ENCODE measurements at regions not wholly inside any gene's neighbourhood (a gene's known extent, or its start where the extent isn't known, plus 50 kb on each side); places are given as distances from the start of the nearest gene placed in this dataset.

GRCh38 chr3:64871834-64872249 lies 184.0 kb upstream of the ADAMTS9 start:
- TF ChIP-seq SPI1 (IDR thresholded peaks at IDR 0.05; ENCODE audit: borderline replicate concordance, low read depth): no peak
- TF ChIP-seq REST (IDR thresholded peaks at IDR 0.05; ENCODE audit: insufficient replicate concordance, low read depth): no peak
- TF ChIP-seq CTCF (IDR thresholded peaks at IDR 0.05; ENCODE audit: insufficient read depth, low read length): no peak
- TF ChIP-seq GABPA (IDR thresholded peaks at IDR 0.05; ENCODE audit: low read depth): no peak
- TF ChIP-seq POLR2AphosphoS5 (IDR thresholded peaks at IDR 0.05; ENCODE audit: low read depth): no peak
- no peak for DNase-seq (ENCODE audit: low read depth in 1 of 2, low spot score in 1 of 2)
- Histone ChIP-seq H3K27me3 (ENCODE audit: insufficient read depth, poor library complexity, severe bottlenecking) (no peaks in the 10 kb centered on the region), H3K4me3 (replicated peaks; ENCODE audit: insufficient read depth, low read length) (no peak overlapping the region), H3K27ac (replicated peaks) (no peak overlapping the region)

GRCh38 chr3:64870876-64871646 lies 183.3 kb upstream of the ADAMTS9 start:
- TF ChIP-seq REST (IDR thresholded peaks at IDR 0.05; ENCODE audit: insufficient replicate concordance, low read depth) (no peak), CTCF (IDR thresholded peaks at IDR 0.05; ENCODE audit: insufficient read depth, low read length) (no peak), GABPA (IDR thresholded peaks at IDR 0.05; ENCODE audit: low read depth) (no peak), SPI1 (IDR thresholded peaks at IDR 0.05; ENCODE audit: borderline replicate concordance, low read depth) (no peak), POLR2AphosphoS5 (IDR thresholded peaks at IDR 0.05; ENCODE audit: low read depth) (no peak)
- DNase-seq (ENCODE audit: low read depth in 1 of 2, low spot score in 1 of 2): no peak
- Histone ChIP-seq H3K27ac (replicated peaks) (no peak overlapping the region), H3K4me3 (replicated peaks; ENCODE audit: insufficient read depth, low read length) (no peak overlapping the region), H3K27me3 (ENCODE audit: insufficient read depth, poor library complexity, severe bottlenecking) (no peaks in the 10 kb centered on the region)

GRCh38 chr3:64867224-64867623 lies 179.4 kb upstream of the ADAMTS9 start:
- Histone ChIP-seq H3K27ac (replicated peaks) (no peak overlapping the region), H3K27me3 (ENCODE audit: insufficient read depth, poor library complexity, severe bottlenecking) (no peaks in the 10 kb centered on the region), H3K4me3 (replicated peaks; ENCODE audit: insufficient read depth, low read length) (no peak overlapping the region)
- no peak for TF ChIP-seq SPI1 (IDR thresholded peaks at IDR 0.05; ENCODE audit: borderline replicate concordance, low read depth)
- TF ChIP-seq POLR2AphosphoS5 (IDR thresholded peaks at IDR 0.05; ENCODE audit: low read depth): no peak
- no peak for TF ChIP-seq CTCF (IDR thresholded peaks at IDR 0.05; ENCODE audit: insufficient read depth, low read length)
- no peak for TF ChIP-seq GABPA (IDR thresholded peaks at IDR 0.05; ENCODE audit: low read depth)
- TF ChIP-seq REST (IDR thresholded peaks at IDR 0.05; ENCODE audit: insufficient replicate concordance, low read depth): no peak
- DNase-seq (ENCODE audit: low read depth in 1 of 2, low spot score in 1 of 2): no peak

All from HL-60 (cell line).